CD4-positive, alpha-beta T cell treated with Interleukin-2 at 100 ng/mL for 4 hours (primary cell): ENCODE measurements at regions not wholly inside any gene's neighbourhood (a gene's known extent, or its start where the extent isn't known, plus 50 kb on each side); places are given as distances from the start of the nearest gene placed in this dataset.
"Not testable (repeated sequence)": the region's sequence is repeated elsewhere in the genome, so short reads cannot be mapped to it uniquely, and the experiment has no call there.

ENCODE experiments used
- DNase-seq: peaks from one replicate; pipeline ENCODE4 v3.0.0-alpha.2; 2020; ENCODE audit warnings: low spot score

DNA sequence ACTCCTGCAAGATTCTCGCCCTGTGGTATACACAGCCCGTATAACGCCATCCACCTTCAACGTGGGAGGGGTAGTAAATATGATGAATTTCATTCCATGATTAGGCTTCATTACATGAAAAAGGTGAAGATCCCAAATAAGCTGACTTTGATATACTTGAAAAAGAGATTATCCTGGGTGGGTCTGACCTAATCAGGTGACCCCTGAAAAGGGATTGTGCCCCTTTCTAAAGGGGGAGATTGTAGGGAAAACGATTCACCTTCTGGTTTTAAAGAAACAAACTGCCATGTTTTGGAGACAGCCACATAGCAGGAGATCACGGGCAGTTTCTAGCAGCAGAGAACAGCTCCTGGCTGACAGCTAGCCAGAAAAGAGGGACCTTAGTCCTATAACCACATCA lies 155.1 kb upstream of the SMLR1 start:
- no peak for DNase-seq

GRCh38 chr6:130674604-130675003 lies 152.6 kb upstream of the SMLR1 start:
- DNase-seq: no peak

- peak; percentile 22 for DNase-seq
Measured at GRCh38 chr6:130675072-130675471, 152.1 kb upstream of the SMLR1 start.

DNA sequence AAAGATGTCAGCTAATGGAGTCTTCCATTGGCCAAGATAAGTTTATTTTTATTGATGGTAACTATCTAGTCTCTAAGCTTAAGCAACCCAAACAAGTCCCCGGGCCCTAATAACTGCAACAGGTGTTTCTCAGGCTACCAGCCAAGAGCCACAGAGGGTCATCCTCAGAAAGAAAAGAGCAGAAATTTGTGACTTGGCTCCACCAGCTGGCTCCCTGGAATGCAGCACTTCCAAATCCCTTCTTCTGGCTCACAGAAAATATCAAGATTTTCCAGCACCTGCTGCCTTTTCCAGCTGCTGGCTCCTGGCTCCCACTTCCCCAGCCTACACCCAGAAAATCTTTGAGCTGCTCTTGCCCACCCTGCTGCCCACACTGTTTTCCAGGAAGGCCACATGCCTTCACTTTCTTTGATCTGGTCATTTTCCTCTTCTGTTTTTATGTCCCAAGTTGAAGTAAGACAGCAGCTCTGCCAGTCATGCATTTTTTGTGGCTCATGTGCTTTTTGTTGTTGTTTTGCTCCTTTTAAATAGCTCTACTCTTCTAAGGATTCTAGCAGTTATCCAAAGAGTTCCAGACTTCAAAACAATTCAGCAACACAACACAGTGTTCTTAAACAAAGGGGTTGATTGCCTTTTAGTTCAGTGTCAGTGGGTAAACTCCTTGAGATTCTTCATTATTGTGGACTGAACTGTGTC lies 151.0 kb upstream of the SMLR1 start:
- no peak for DNase-seq

DNA sequence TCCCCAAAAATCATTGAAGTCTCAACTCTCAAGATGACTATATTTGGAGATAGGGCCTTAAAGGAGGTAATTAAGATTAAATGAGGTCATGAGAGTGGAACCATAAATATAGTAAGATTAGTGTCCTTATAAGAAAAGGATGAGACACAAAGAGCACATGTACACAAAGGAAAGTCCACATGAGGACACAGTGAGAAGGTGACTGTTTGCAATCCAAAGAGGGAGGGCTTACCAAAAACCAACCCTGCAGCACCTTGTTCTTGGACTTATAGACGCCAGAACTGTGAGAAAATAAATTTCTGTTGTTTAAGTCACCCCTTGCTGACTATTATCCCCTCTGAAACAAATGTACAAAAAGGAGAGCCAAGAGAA lies 150.4 kb upstream of the SMLR1 start:
- no peak for DNase-seq

DNA sequence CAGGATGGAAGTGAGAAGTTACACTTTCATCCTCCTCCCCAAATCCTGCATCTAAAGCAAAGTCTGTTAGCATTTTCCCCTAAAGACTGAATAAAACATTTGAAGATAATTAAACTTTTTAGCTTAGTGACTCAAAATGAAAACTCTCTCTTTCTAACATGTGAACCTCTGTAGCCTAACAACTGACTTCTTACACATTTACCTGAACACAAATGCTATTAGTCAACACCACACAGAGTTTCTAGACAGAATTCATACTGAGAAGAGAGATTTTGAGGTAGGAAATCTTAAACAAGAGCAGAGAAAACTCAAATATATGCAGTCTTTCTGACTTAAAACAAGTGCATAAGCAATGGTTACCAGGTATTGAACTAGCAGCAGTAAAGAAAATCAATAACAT lies 149.9 kb upstream of the SMLR1 start:
- no peak for DNase-seq

- no peak for DNase-seq
Measured at GRCh38 chr6:130677766-130678165, 149.4 kb upstream of the SMLR1 start.

- DNase-seq: no peak
Measured at GRCh38 chr6:130679684-130680083, 147.5 kb upstream of the SMLR1 start.

DNA sequence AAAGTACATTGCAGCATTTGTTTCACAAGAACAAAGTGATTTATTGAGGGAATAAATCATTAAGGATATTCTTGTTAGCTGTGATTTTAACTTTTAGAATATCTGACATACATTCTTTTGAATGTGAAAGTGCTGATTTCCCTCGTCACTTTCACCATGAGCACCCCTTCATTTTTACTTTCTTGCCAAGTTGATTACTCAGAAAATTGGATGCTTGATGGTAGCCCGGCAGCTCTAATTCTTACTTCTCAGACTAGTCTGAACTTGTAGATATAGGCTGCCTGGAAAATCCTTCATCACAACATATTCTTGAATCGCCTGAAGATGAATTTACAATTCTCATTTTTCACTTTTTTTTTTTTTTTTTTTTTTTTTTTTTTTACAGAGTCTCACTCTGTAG lies 147.1 kb upstream of the SMLR1 start:
- no peak for DNase-seq

- no peak for DNase-seq
Measured at GRCh38 chr6:130681028-130681427, 146.2 kb upstream of the SMLR1 start.

- DNase-seq: no peak
Measured at GRCh38 chr6:130682066-130682465, 145.1 kb upstream of the SMLR1 start.

DNA sequence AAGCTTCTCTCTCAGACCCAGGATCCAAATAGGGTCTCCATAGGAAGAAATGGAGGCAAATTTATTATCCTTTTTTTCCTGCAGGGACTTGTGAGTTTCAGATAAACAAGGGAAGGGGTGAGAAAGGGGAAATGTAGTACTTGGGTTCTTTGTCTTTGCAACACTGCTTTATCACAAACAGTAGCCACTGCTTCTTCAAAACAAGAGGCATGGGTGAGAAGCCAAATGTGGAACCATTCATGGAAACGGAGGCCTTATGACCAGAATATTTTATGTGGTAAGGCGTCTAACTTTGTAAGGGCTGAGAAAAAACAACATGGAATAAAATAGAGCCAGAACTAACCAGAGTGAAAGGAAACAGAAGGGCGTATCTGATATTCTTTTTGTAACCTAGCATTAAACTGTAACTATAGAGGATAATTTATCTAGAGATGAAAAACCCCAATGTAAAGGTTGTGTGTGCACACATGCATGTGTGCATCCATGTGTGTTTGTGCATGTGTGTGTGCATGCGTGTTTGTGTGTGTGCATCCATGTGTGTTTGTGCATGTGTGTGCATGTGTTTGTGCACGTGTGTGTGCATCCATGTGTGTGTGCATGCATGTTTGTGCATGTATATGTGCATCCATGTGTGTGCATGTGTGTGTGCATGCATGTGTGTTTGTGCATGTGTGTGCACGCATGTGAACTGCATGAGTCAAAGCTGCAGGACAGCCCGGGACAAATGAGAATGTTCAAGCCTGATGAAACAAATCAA lies 143.3 kb upstream of the SMLR1 start:
- DNase-seq: no peak

DNA sequence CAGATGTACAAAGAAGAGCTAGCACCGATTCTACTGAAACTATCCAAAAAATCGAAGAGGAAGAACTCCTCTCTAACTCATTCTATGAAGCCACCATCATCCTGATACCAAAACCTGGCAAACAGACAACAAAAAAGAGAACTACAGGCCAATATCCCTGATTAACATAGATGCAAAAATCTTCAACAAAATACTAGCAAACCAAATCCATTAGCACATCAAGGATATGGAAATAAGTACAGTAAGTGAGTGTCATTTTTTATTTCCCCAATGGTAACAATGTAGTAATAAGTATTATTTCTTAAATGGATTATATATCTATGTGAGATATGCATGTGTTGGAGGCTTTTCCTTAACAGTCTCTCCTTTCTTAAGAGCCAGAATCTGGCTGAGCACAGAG lies 134.5 kb upstream of the SMLR1 start:
- DNase-seq: no peak

DNA sequence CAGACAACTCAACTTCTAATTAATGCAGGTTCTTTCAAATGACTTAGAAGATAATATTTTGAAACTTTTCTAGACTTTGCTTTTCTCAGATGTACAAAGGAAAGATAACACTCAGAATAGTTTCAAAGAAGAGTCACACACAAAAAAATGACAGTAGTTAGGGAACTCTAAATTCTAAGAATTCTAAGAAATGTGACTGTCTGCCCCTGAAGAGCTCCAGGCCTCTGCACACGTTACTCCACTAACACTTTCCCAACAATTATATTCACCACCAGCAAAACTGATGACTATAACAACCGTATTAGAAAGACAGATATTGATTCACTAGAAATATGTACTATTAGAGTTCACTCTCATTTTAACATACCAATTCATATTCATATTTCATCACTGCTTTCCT lies 133.3 kb upstream of the SMLR1 start:
- DNase-seq: peak; percentile 23

DNA sequence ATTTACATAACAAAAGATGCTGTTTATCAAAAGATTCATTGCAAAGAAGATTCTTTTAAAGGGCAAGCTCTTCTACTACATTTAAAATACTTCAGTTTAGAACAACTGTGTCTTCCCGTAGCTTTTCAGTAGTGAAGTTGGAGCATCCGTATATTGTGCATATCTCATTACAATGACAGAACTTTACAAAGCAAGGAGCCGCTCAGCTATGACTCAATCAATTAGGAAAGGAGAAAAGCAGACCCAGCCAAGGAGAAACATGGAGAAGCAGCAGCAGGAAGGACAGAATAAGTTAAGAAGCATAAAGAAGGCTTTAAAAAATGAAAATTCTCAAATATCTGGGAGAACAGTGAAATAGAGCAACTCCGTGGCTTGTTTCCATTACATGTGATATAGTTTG lies 132.6 kb upstream of the SMLR1 start:
- no peak for DNase-seq

DNA sequence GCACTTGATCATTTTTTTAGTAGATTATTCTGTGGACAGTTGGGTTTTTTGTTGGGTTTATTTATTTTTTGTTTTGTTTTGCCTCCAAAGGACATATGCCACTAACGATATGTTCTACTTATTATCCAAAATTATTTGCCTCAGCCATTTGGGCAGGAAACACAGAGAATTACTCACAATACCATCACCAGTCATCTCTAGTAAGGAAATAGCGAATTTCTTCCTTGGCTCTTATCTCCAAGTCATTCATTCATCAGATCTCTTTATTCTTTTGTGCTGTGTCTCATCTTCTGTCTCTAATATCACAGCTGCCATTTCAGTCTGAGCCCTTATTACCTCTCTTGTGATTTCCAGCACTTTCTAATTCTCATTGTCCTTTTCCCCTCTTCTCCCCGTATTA lies 130.4 kb upstream of the SMLR1 start:
- DNase-seq: no peak

DNA sequence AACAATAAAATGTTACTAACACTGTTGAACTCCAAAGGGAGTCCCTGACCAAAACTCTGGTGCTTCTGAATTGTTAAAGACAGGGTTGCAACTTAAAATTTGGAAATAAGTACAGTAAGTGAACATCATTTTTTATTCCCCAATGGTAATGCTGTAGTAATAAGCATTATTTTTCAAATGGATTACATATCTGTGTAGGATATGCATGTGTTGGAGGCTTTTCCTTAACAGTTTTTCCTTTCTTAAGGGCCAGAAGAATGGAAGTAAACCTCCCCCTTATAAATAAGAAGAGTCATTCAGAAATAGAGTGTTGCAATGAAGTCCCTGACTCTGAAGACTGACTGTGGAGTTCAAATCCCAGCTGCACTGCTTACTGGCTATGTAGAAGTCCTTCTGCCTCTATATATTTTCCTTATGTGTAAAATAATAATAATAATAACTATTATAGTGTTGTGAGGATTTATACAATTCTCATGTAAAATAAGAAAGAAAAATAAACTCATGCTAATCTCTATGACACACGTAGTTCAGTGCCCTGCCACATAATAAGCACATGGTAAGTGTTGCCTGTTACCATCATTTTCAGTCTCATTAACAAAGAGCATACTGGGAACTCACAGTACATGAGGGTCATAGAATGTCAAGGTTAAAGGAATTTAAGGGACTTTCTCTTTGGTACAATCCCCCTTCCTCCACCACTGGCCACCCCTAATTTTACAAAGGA lies 129.8 kb upstream of the SMLR1 start:
- DNase-seq: no peak

GRCh38 chr6:130697995-130698535 lies 129.1 kb upstream of the SMLR1 start:
- peak; percentile 78 for DNase-seq

DNA sequence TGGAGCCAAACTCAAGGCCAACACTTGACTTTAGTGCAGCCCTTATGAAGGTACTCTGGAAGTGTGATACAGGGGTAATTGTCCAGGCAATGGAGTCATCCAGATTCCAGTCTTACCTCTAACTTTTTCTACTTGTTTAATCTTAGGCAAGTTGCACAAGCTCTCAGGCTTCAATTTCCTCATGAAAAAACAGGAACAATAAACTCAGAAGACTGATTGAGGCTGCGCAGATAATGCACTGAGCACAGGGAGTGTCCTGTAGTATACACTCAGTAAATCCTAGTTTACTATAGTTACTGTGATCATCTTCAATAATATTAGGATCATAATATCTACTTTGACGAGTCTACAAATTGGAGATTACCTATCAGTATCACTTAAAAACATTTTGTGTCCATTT lies 127.5 kb upstream of the SMLR1 start:
- no peak for DNase-seq

GRCh38 chr6:130700397-130700796 lies 126.8 kb upstream of the SMLR1 start:
- no peak for DNase-seq

DNA sequence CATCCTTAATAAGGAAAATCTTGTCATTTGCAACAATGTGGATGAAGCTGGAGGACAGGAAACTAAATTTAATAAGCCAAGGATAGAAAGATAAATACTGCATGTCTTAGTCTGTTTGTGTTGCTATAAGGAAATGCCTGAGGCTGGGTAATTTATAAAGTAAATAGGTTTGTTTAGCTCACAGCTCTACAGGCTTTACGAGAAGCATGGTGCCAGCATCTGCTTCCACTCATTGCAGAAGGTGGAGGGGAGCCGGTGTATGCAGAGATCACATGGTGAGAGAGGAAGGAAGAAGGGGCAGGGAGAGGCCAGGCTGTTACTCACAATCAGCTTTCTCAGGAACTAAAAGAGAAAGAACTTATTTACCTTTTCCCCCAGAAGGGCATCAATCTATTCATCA lies 118.9 kb upstream of the SMLR1 start:
- DNase-seq: no peak

- DNase-seq: not testable (repeated sequence)
Measured at GRCh38 chr6:130711641-130712040, 115.6 kb upstream of the SMLR1 start.

GRCh38 chr6:130713144-130713543 lies 114.1 kb upstream of the SMLR1 start:
- no peak for DNase-seq
